ENCODE measurements at regions not wholly inside any gene's neighbourhood (a gene's known extent, or its start where the extent isn't known, plus 50 kb on each side); places are given as distances from the start of the nearest gene placed in this dataset.

DNA sequence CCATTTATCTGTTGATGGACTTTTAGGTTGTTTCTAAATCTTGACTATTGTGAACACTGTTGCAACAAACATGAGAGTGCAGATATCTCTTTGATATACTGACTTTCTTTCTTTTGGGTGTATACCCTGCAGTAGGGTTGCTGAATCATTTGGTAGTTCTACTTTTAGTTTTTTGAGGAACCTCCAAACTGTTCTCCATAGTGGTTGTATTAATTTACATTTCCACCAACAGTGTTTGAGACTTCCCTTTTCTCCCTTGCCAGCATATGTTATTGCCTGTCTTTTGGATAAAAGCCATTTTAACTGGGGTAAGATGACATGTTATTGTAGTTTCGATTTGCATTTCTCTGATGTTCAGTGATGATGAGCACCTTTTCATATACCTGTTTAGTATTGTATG, 330.0 kb downstream of the DDX10 start:
- no peaks in the 10 kb centered on the region for H3K4me1 Mint-ChIP-seq
- H3K27ac Mint-ChIP-seq = no peak overlapping the region
- no peak overlapping the region for H3K4me3 Mint-ChIP-seq
- H3K9me3 Mint-ChIP-seq = peaks cover 28% of the 10 kb centered on the region
- no peaks in the 10 kb centered on the region for H3K36me3 Mint-ChIP-seq (ENCODE audit: low read depth)
- no peaks in the 10 kb centered on the region for H3K27me3 Mint-ChIP-seq (ENCODE audit: low read depth)
- TF ChIP-seq, protein P1, sequence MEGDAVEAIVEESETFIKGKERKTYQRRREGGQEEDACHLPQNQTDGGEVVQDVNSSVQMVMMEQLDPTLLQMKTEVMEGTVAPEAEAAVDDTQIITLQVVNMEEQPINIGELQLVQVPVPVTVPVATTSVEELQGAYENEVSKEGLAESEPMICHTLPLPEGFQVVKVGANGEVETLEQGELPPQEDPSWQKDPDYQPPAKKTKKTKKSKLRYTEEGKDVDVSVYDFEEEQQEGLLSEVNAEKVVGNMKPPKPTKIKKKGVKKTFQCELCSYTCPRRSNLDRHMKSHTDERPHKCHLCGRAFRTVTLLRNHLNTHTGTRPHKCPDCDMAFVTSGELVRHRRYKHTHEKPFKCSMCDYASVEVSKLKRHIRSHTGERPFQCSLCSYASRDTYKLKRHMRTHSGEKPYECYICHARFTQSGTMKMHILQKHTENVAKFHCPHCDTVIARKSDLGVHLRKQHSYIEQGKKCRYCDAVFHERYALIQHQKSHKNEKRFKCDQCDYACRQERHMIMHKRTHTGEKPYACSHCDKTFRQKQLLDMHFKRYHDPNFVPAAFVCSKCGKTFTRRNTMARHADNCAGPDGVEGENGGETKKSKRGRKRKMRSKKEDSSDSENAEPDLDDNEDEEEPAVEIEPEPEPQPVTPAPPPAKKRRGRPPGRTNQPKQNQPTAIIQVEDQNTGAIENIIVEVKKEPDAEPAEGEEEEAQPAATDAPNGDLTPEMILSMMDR (IDR thresholded peaks at IDR 0.05; ENCODE audit: unreplicated experiment in 3 of 3) = no peak

DNA sequence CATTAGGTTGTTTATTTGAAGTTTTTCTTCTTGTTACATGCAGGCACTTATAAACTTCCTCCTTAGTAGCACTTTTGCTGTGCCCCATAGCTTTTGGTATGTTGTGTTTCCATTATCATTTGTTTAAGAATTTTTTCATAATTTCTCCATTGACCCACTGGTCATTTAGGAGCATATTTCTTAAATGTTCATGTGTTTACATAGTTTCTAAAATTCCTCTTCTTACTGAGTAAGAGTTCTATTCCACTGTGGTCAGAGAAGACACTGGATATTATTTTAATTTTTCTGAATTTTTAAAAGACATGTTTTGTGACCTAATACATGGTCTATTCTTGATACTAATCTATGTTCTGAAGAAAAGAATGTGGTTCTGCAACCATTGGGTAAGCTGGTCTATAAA, 333.0 kb downstream of the DDX10 start:
- no peaks in the 10 kb centered on the region for H3K36me3 Mint-ChIP-seq (ENCODE audit: low read depth)
- no peaks in the 10 kb centered on the region for H3K4me1 Mint-ChIP-seq
- TF ChIP-seq, protein P1 (IDR thresholded peaks at IDR 0.05; ENCODE audit: unreplicated experiment in 3 of 3) = no peak
- H3K27me3 Mint-ChIP-seq (ENCODE audit: low read depth) = no peaks in the 10 kb centered on the region
- H3K9me3 Mint-ChIP-seq = peaks cover 28% of the 10 kb centered on the region
- no peak overlapping the region for H3K4me3 Mint-ChIP-seq
- H3K27ac Mint-ChIP-seq = no peak overlapping the region

DNA sequence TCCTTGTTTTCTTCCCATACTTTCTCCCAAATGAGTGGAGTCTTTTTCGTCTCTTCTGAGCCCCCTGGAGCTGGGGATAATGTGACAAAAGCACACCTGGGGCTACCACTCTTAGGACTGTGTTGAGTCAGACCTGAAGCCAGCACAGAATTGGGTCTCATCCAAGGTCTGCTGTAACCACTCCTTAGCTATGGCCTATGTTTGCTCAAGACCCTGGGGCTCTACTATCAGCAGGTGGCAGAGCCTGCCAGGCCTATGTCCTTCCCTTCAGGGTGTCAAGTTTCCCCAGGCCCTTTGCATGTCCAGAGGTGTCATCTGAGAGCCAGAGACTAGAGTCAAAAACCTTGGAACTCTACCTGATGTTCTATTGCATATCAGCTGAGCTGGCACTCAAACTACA, 335.7 kb downstream of the DDX10 start:
- H3K27me3 Mint-ChIP-seq (ENCODE audit: low read depth) = no peaks in the 10 kb centered on the region
- H3K27ac Mint-ChIP-seq = no peak overlapping the region
- no peaks in the 10 kb centered on the region for H3K4me1 Mint-ChIP-seq
- TF ChIP-seq, protein P1 (IDR thresholded peaks at IDR 0.05; ENCODE audit: unreplicated experiment in 3 of 3) = no peak
- H3K9me3 Mint-ChIP-seq = peaks cover 24% of the 10 kb centered on the region
- no peaks in the 10 kb centered on the region for H3K36me3 Mint-ChIP-seq (ENCODE audit: low read depth)
- no peak overlapping the region for H3K4me3 Mint-ChIP-seq

DNA sequence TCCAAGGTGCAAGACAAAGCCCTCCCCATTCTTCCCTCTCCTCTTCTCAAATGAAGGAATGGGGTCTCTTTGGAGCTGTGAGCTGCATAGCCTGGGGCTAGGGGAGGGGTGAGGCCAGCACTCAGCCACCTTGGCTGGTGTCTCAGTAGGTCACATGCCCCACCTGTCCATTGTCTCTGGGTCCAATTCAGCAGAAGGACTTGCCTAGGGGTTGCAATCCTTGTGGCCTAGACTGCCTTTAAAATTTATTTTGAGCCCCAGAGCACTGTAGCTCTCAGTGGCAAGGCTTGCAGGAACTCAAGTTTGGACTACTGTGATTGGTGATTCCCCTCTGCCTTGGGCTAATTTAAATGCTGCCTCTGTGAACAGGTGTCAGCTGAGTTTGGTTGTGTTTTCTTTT, 336.7 kb downstream of the DDX10 start:
- H3K9me3 Mint-ChIP-seq = peaks cover 21% of the 10 kb centered on the region
- TF ChIP-seq, protein P1 (IDR thresholded peaks at IDR 0.05; ENCODE audit: unreplicated experiment in 3 of 3) = no peak
- no peaks in the 10 kb centered on the region for H3K27me3 Mint-ChIP-seq (ENCODE audit: low read depth)
- no peak overlapping the region for H3K27ac Mint-ChIP-seq
- no peaks in the 10 kb centered on the region for H3K4me1 Mint-ChIP-seq
- no peaks in the 10 kb centered on the region for H3K36me3 Mint-ChIP-seq (ENCODE audit: low read depth)
- H3K4me3 Mint-ChIP-seq = no peak overlapping the region

DNA sequence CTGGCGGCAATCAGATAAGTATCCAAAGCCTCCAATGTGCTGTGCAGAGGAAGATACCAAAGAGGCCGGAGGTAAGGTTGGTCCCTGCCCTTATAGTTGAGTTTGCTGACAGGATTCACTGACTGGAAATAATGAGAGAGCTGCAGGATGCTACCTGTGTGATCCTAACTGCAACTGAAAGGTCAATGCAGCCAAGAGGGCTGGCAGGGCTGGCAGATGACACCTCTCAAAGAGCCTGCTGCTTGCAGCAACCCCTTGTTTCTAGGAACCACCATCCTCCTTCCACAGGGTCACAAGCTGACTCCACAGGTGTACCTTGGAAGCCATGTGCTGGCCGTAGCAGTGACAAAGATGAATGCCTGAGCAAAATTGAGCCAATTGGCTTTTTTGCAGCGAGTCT, 348.1 kb downstream of the DDX10 start:
- Mint-ChIP-seq H3K27me3 (ENCODE audit: low read depth) (peaks cover 1% of the 10 kb centered on the region), H3K4me3 (no peak overlapping the region), H3K36me3 (ENCODE audit: low read depth) (no peaks in the 10 kb centered on the region), H3K27ac (no peak overlapping the region), H3K9me3 (no peaks in the 10 kb centered on the region), H3K4me1 (no peaks in the 10 kb centered on the region)
- TF ChIP-seq, protein P1 (IDR thresholded peaks at IDR 0.05; ENCODE audit: unreplicated experiment in 3 of 3) = no peak

DNA sequence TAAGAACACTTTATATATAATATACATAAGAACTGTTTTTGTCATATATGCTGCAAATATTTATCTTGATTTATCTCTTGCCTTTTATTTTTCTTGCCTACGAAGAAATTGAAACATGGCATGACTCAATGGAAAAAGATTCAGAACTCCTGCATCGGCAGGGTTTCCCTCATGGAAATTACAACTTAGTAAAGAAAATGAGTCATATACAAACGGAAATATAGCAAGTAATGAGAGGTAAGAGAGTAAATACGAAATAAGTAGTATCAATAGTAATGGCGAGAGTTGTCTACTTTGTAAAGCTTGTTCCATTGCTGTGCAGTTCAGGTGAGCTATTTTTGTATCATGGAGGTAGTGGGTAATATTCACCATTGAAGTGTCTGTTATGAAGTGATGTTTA, 350.4 kb downstream of the DDX10 start:
- Mint-ChIP-seq H3K4me3 (no peak overlapping the region), H3K27ac (no peak overlapping the region), H3K27me3 (ENCODE audit: low read depth) (peaks cover 3% of the 10 kb centered on the region), H3K36me3 (ENCODE audit: low read depth) (no peaks in the 10 kb centered on the region), H3K9me3 (no peaks in the 10 kb centered on the region), H3K4me1 (no peaks in the 10 kb centered on the region)
- TF ChIP-seq, protein P1 (IDR thresholded peaks at IDR 0.05; ENCODE audit: unreplicated experiment in 3 of 3) = no peak

All from nephron (organoid).